ENCODE measurements at regions not wholly inside any gene's neighbourhood (a gene's known extent, or its start where the extent isn't known, plus 50 kb on each side); places are given as distances from the start of the nearest gene placed in this dataset.

- ATAC-seq (no peak), DNase-seq (no peak)
- H3K36me3 ChIP-seq: no peaks in the 10 kb centered on the region
- H3K4me1 ChIP-seq: no peaks in the 10 kb centered on the region
- 89 to 93% (median 92%) methylated on average over 4 of the region's 4 CpGs for WGBS, 4 donors
- no peak overlapping the region for H3K27ac ChIP-seq
- H3K4me3 ChIP-seq: no peak overlapping the region
- no peaks in the 10 kb centered on the region for H3K27me3 ChIP-seq
- intact Hi-C loops (cut with DNase I): no loop called here
- TF ChIP-seq CTCF (IDR thresholded peaks at IDR 0.05) (no peak), POLR2A (IDR thresholded peaks at IDR 0.05) (no peak)
- peaks cover 0 to 17% (median 6%) of the 10 kb centered on the region in 12 donors for H3K9me3 ChIP-seq
Observed at GRCh38 chr16:64180136-64180900, 941.5 kb downstream of the CDH11 start.

- Histone ChIP-seq H3K4me3 (no peak overlapping the region), H3K27me3 (no peaks in the 10 kb centered on the region), H3K27ac (no peak overlapping the region), H3K36me3 (no peaks in the 10 kb centered on the region), H3K9me3 (peaks cover 0 to 17% (median 6%) of the 10 kb centered on the region in 12 donors), H3K4me1 (peaks cover 0 to 7% (median 0%) of the 10 kb centered on the region in 12 donors)
- WGBS, 4 donors: 61 to 69% (median 65%) methylated on average over 2 of the region's 2 CpGs
- no peak for DNase-seq
- intact Hi-C loops (cut with DNase I): no loop called here
- TF ChIP-seq CTCF (IDR thresholded peaks at IDR 0.05) (no peak), POLR2A (IDR thresholded peaks at IDR 0.05) (no peak)
- no peak for ATAC-seq
Observed at GRCh38 chr16:64174327-64174726, 947.5 kb downstream of the CDH11 start.

DNA sequence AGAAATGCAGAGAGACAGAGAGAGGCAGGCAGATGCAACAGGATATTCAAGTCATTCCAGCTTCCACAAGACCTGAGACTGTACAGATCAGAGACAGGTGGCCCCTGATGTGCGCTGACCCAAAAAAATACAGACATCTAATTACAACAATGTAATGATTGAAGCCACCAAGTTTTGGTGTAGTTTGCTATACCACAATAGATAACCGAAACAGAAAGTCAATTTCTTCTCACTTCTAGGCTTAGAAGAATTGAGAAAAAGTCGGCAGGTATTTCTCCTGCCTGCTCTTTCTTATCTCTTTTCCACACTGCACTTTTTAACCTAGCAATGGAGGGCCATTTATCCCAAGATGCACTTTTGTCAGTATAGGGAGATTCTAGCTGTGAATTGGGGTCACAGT is 949.2 kb downstream of the CDH11 start:
- Histone ChIP-seq H3K27ac (no peak overlapping the region), H3K36me3 (no peaks in the 10 kb centered on the region), H3K27me3 (no peaks in the 10 kb centered on the region), H3K4me3 (no peak overlapping the region), H3K4me1 (peaks cover 0 to 7% (median 0%) of the 10 kb centered on the region in 12 donors), H3K9me3 (peaks cover 0 to 7% (median 0%) of the 10 kb centered on the region in 12 donors)
- TF ChIP-seq POLR2A (IDR thresholded peaks at IDR 0.05): no peak
- TF ChIP-seq CTCF (IDR thresholded peaks at IDR 0.05): no peak
- DNase-seq (no peak), ATAC-seq (no peak)
- WGBS, 4 donors: 70 to 89% (median 85%) methylated on average over 3 of the region's 3 CpGs
- intact Hi-C loops (cut with DNase I): no loop called here

DNA sequence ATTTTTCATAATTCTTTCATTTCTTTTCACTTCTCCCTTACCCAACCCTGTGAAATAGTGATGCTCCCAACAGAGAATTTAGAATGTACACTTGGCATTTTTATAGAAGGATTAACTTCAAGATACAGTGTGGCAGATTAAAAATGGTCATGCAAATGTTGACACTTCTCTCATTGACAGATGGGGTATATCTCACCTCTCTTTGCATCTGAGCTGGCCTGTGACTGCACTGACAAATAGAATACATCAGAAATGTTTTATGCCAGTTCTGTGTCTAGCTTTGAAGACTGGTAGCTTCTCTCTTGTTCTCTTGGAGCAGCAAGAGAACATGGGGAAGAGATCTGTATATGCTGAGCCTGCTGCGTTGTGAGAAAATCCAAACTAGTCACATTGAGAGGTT is 949.6 kb downstream of the CDH11 start:
- 87 to 93% (median 91%) methylated on average over 1 of the region's 1 CpG for WGBS, 4 donors
- ATAC-seq (no peak), DNase-seq (no peak)
- H3K9me3 ChIP-seq: peaks cover 0 to 3% (median 0%) of the 10 kb centered on the region in 12 donors
- H3K4me1 ChIP-seq: peaks cover 0 to 7% (median 0%) of the 10 kb centered on the region in 12 donors
- H3K4me3 ChIP-seq: no peak overlapping the region
- intact Hi-C loops (cut with DNase I): no loop called here
- H3K27me3 ChIP-seq: no peaks in the 10 kb centered on the region
- TF ChIP-seq POLR2A (IDR thresholded peaks at IDR 0.05): no peak
- no peak for TF ChIP-seq CTCF (IDR thresholded peaks at IDR 0.05)
- H3K27ac ChIP-seq: no peak overlapping the region
- no peaks in the 10 kb centered on the region for H3K36me3 ChIP-seq
